Gastrocnemius medialis (tissue), 4 donors: ENCODE measurements at regions not wholly inside any gene's neighbourhood (a gene's known extent, or its start where the extent isn't known, plus 50 kb on each side); places are given as distances from the start of the nearest gene placed in this dataset.

Experiments used
- ATAC-seq, 2 donors: fragments of 150-250 bp; one replicate each; pipeline ENCODE4 v1.9.1; 2016
- DNase-seq, 2 donors: peaks; one replicate each; pipeline ENCODE4 v3.0.0-alpha.2; 2019
- H3K27ac ChIP-seq, 4 donors: fragments of 200-600 bp; sonication (generic); 1 replicate in 1 of 4; 2 replicates in 3 of 4; pipeline ENCODE4 v1.5.1; 2016 to 2018; ENCODE audit warnings: mild to moderate bottlenecking in 2 of 4, moderate library complexity in 1 of 4
- H3K27me3 ChIP-seq, 3 donors: fragments of 200-600 bp; sonication (generic) in 2 of 3; 1 replicate in 1 of 3; 2 replicates in 2 of 3; pipeline versions ENCODE4 v1.5.1 to v1.6.0; 2016 to 2019; ENCODE audit warnings: mild to moderate bottlenecking in 1 of 3, moderate library complexity in 1 of 3
- H3K36me3 ChIP-seq, 2 donors: fragments of 200-600 bp; sonication (generic) in 1 of 2; one replicate each; pipeline ENCODE4 v1.5.1; 2017 to 2018
- H3K4me1 ChIP-seq, 2 donors: fragments of 200-600 bp; sonication (generic) in 1 of 2; one replicate each; pipeline ENCODE4 v1.5.1; 2016 to 2017; ENCODE audit warnings: mild to moderate bottlenecking in 2 of 2
- H3K4me3 ChIP-seq, 4 donors: fragments of 200-600 bp; sonication (generic) in 3 of 4; 1 replicate in 1 of 4; 2 replicates in 3 of 4; pipeline ENCODE4 v1.5.1; 2016 to 2019; ENCODE audit warnings: mild to moderate bottlenecking in 2 of 4
- H3K9me3 ChIP-seq, 3 donors: fragments of 200-600 bp; sonication (generic) in 2 of 3; 1 replicate in 1 of 3; 2 replicates in 2 of 3; pipeline ENCODE4 v1.5.1; 2016 to 2019
- CTCF ChIP-seq, 5 experiments: fragments of 450-650 bp in 3 of 5; fragments of 200-600 bp in 2 of 5; sonication (generic) in 2 of 5; IDR thresholded peaks in 4 of 5; conservative IDR thresholded peaks in 1 of 5; 1 replicate in 4 of 5; 2 replicates in 1 of 5; pipeline ENCODE4 v1.5.1; 2016 to 2019; ENCODE audit warnings: antibody characterized with exemption in 5 of 5, mild to moderate bottlenecking in 3 of 5, moderate library complexity in 3 of 5
- POLR2A ChIP-seq, 2 donors: fragments of 450-650 bp; IDR thresholded peaks; one replicate each; pipeline ENCODE4 v1.6.1; 2017; ENCODE audit warnings: antibody characterized with exemption in 2 of 2, mild to moderate bottlenecking in 2 of 2, moderate library complexity in 2 of 2
- in situ Hi-C, 4 donors: fragments of 200-750 bp; cut with MboI; loops; one replicate each; pipeline versions ENCODE4 v1.15.0 to v1.8.0; 2017; ENCODE audit warnings: low sequenced_read_pairs in 4 of 4
- intact Hi-C: fragments of 100-400 bp; cut with DNase I; formaldehyde crosslinking; loops from one replicate; pipeline ENCODE4 v1.15.1; 2023; ENCODE audit warnings: low total_unique reads

DNA sequence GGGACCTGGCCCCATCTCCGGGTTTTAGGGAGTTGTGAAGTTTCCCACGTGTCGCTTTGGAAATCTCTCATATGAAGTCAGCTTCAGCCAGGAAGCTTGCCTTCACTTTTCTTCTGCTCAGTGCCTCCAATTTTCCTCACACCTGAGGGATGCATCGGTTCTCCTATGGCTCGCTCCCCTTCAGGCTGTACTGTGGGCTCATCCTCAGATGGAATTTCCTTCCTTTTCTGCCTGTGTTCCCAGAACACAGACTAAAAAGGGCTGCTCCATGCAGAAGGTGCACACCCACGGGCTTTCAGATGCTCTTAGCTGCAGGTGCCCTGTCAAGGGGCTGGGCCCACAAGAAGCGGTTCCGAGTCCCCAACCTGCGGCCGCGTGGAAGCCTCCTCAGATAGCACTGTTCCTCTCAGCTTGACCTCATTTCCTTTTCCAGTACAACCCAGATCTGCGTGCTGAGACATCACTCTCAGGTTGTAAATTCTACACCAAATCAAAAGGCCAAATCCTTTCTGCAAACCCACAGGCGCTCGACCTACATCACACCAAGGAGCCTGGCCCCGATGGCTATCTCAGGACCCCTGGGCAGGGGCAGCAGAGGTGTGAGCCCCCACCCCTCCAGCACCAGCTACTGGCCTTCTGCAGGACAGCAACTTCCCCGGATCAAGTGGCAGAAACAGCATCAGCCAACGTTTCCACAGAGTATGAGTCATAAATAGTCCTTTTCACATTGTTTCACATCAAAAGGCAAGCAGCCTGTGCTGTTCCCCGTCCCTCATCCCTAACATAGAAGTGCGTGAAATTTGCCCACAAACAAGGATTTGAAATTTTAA is 275.9 kb downstream of the ZNF536 start:
- Histone ChIP-seq H3K27me3 (peaks cover 5 to 21% (median 7%) of the 10 kb centered on the region in 3 donors), H3K4me1 (no peaks in the 10 kb centered on the region), H3K9me3 (no peaks in the 10 kb centered on the region), H3K36me3 (no peaks in the 10 kb centered on the region), H3K4me3 (no peak overlapping the region), H3K27ac (no peak overlapping the region)
- ATAC-seq (no peak), DNase-seq (no peak)
- intact Hi-C loops (no loop called here), in situ Hi-C loops (loop anchor here in 1 of 4 donors (25.0 kb wide), 1 partner anchor 886 kb away; no protein-coding TSS in a partner anchor)
- TF ChIP-seq CTCF (IDR thresholded peaks at IDR 0.05 in 4 of 5, conservative IDR thresholded peaks at IDR 0.05 in 1 of 5): no peak
- no peak for TF ChIP-seq POLR2A (IDR thresholded peaks at IDR 0.05)

GRCh38 chr19:30646806-30647205 is 274.6 kb downstream of the ZNF536 start:
- no peaks in the 10 kb centered on the region for H3K4me1 ChIP-seq
- H3K4me3 ChIP-seq: no peak overlapping the region
- TF ChIP-seq CTCF (IDR thresholded peaks at IDR 0.05 in 4 of 5, conservative IDR thresholded peaks at IDR 0.05 in 1 of 5): no peak
- TF ChIP-seq POLR2A (IDR thresholded peaks at IDR 0.05): no peak
- H3K9me3 ChIP-seq: no peaks in the 10 kb centered on the region
- no peaks in the 10 kb centered on the region for H3K36me3 ChIP-seq
- DNase-seq (no peak), ATAC-seq (no peak)
- in situ Hi-C loops: loop anchor here in 1 of 4 donors (25.0 kb wide), 1 partner anchor 885 kb away; no protein-coding TSS in a partner anchor
- no peak overlapping the region for H3K27ac ChIP-seq
- H3K27me3 ChIP-seq: peaks cover 5 to 21% (median 7%) of the 10 kb centered on the region in 3 donors
- intact Hi-C loops: no loop called here

GRCh38 chr19:30645946-30646577 is 273.9 kb downstream of the ZNF536 start:
- H3K27ac ChIP-seq: no peak overlapping the region
- no peaks in the 10 kb centered on the region for H3K9me3 ChIP-seq
- H3K27me3 ChIP-seq: peaks cover 5 to 21% (median 7%) of the 10 kb centered on the region in 3 donors
- DNase-seq: no peak
- H3K4me3 ChIP-seq: no peak overlapping the region
- intact Hi-C loops: no loop called here
- in situ Hi-C loops: loop anchor here in 1 of 4 donors (25.0 kb wide), 1 partner anchor 884 kb away; no protein-coding TSS in a partner anchor
- H3K4me1 ChIP-seq: no peaks in the 10 kb centered on the region
- TF ChIP-seq POLR2A (IDR thresholded peaks at IDR 0.05) (no peak), CTCF (IDR thresholded peaks at IDR 0.05 in 4 of 5, conservative IDR thresholded peaks at IDR 0.05 in 1 of 5) (no peak)
- no peak for ATAC-seq
- H3K36me3 ChIP-seq: no peaks in the 10 kb centered on the region

GRCh38 chr19:30640252-30640965 is 268.2 kb downstream of the ZNF536 start:
- no peaks in the 10 kb centered on the region for H3K9me3 ChIP-seq
- no peak overlapping the region for H3K4me3 ChIP-seq
- H3K36me3 ChIP-seq: no peaks in the 10 kb centered on the region
- ATAC-seq: no peak
- H3K4me1 ChIP-seq: no peaks in the 10 kb centered on the region
- in situ Hi-C loops: loop anchor here in 1 of 4 donors (25.0 kb wide), 1 partner anchor 878 kb away; no protein-coding TSS in a partner anchor
- intact Hi-C loops: no loop called here
- H3K27ac ChIP-seq: no peak overlapping the region
- no peaks in the 10 kb centered on the region for H3K27me3 ChIP-seq
- TF ChIP-seq CTCF (IDR thresholded peaks at IDR 0.05 in 4 of 5, conservative IDR thresholded peaks at IDR 0.05 in 1 of 5): no peak
- no peak for TF ChIP-seq POLR2A (IDR thresholded peaks at IDR 0.05)
- DNase-seq: no peak
